NB4 (cell line): ENCODE measurements at regions not wholly inside any gene's neighbourhood (a gene's known extent, or its start where the extent isn't known, plus 50 kb on each side); places are given as distances from the start of the nearest gene placed in this dataset.

Source experiments
- CTCF ChIP-seq: IDR thresholded peaks from one replicate; pipeline ENCODE4 v1.5.1; 2012; ENCODE audit warnings: low read depth, low read length
- POLR2A ChIP-seq: IDR thresholded peaks from 2 replicates; pipeline ENCODE4 v1.6.1; 2011; ENCODE audit warnings: mild to moderate bottlenecking; ENCODE audit not compliant: insufficient read length; ENCODE audit errors: extremely low read depth

GRCh38 chr2:103295591-103295990 lies 533.8 kb downstream of the TMEM182 start:
- TF ChIP-seq CTCF (no peak), POLR2A (no peak)
